HCT116 (cell line): ENCODE measurements at regions not wholly inside any gene's neighbourhood (a gene's known extent, or its start where the extent isn't known, plus 50 kb on each side); places are given as distances from the start of the nearest gene placed in this dataset.

Experiments used
- POLR2A ChIP-seq: IDR thresholded peaks from 2 replicates; pipeline ENCODE4 v1.7.0; 2011; ENCODE audit warnings: borderline replicate concordance; ENCODE audit not compliant: insufficient read depth, insufficient read length; ENCODE audit errors: extremely low read depth
- SP1 ChIP-seq: IDR thresholded peaks from 2 replicates; pipeline ENCODE4 v1.6.1; 2012; ENCODE audit warnings: low read depth
- SRF ChIP-seq: IDR thresholded peaks from 2 replicates; pipeline ENCODE4 v1.6.1; 2012; ENCODE audit warnings: low read depth

GRCh38 chr13:29689548-29689947 is 94.1 kb upstream of the SLC7A1 start:
- TF ChIP-seq POLR2A (no peak), SRF (no peak), SP1 (no peak)
